GM12875 (cell line): ENCODE measurements at regions not wholly inside any gene's neighbourhood (a gene's known extent, or its start where the extent isn't known, plus 50 kb on each side); places are given as distances from the start of the nearest gene placed in this dataset.

Experiments
- H3K4me3 ChIP-seq: one replicate; pipeline ENCODE4 v1.5.1; 2011; ENCODE audit warnings: low read depth, low read length, control low read depth
- TF ChIP-seq, protein P1 (sequence below): IDR thresholded peaks from 2 replicates; pipeline ENCODE4 v1.5.1; 2011; ENCODE audit warnings: low read depth, mild to moderate bottlenecking, control low read depth, inconsistent platforms, low read length, moderate library complexity, borderline replicate concordance; ENCODE audit not compliant: insufficient read depth

DNA sequence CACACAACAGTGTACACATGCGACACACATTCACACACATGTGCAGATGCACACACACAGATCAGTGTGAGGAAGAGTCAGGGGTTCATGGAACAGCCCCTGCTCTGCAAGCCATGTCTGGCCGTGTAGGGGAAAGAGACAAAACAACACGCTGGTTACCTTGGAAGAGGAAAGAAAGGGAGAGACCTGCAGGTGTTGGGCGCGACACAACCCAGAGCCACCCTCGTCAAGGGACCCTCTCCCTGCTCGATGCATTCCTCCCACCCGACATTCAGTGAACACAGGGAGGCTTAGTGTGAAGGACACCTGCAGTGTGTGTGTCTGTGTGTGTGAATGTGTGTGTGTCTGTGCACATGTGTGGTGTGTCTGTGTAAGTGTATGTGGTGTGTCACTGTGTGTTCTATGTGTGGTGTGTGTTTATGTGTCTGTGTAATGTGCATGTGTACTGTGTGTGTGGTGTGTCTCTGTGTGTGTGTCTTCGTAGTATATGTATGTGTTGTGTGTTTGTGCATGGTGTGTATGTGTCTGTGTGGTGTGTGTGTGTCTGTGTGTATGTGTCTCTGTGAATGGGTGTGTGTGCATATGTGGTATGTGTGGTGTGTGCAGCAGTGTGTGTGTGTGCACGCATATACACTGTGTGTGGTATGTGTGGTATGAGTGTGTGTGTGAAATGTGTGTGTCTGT is 69.5 kb upstream of the PITRM1 start:
- TF ChIP-seq, protein P1, sequence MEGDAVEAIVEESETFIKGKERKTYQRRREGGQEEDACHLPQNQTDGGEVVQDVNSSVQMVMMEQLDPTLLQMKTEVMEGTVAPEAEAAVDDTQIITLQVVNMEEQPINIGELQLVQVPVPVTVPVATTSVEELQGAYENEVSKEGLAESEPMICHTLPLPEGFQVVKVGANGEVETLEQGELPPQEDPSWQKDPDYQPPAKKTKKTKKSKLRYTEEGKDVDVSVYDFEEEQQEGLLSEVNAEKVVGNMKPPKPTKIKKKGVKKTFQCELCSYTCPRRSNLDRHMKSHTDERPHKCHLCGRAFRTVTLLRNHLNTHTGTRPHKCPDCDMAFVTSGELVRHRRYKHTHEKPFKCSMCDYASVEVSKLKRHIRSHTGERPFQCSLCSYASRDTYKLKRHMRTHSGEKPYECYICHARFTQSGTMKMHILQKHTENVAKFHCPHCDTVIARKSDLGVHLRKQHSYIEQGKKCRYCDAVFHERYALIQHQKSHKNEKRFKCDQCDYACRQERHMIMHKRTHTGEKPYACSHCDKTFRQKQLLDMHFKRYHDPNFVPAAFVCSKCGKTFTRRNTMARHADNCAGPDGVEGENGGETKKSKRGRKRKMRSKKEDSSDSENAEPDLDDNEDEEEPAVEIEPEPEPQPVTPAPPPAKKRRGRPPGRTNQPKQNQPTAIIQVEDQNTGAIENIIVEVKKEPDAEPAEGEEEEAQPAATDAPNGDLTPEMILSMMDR, result no peak
- H3K4me3 ChIP-seq, result no peak overlapping the region

DNA sequence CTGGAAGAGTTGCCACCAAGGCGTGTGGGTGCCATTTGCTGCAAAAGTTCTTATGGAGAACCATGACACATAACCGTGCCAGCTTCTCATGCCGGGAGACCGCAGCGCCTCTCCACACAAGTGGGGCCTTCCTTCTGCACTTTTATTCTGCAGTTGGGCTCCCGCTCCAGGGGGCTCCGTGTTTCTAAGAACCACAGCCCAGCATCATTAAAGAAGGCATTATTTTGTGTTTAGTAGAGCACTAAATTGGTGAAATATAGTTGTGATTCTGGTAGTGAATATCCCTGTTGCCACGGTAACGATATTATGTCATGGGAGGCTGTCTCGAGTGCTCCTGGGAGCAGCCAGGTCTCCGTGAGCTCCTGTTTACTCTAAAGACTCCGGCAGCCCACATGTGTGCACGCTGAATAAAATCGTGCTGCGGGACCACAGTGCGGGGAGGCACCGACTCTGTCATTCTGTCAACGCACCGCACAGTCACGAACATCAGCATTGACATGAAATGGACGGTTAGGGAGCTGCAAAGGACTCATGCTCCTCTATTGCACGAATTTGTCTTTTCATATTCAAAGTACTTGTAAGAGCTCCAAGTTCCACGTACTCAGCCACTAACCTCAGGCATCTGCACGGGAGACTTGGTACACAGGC is 68.8 kb upstream of the PITRM1 start:
- H3K4me3 ChIP-seq, result no peak overlapping the region
- TF ChIP-seq, protein P1, result no peak

DNA sequence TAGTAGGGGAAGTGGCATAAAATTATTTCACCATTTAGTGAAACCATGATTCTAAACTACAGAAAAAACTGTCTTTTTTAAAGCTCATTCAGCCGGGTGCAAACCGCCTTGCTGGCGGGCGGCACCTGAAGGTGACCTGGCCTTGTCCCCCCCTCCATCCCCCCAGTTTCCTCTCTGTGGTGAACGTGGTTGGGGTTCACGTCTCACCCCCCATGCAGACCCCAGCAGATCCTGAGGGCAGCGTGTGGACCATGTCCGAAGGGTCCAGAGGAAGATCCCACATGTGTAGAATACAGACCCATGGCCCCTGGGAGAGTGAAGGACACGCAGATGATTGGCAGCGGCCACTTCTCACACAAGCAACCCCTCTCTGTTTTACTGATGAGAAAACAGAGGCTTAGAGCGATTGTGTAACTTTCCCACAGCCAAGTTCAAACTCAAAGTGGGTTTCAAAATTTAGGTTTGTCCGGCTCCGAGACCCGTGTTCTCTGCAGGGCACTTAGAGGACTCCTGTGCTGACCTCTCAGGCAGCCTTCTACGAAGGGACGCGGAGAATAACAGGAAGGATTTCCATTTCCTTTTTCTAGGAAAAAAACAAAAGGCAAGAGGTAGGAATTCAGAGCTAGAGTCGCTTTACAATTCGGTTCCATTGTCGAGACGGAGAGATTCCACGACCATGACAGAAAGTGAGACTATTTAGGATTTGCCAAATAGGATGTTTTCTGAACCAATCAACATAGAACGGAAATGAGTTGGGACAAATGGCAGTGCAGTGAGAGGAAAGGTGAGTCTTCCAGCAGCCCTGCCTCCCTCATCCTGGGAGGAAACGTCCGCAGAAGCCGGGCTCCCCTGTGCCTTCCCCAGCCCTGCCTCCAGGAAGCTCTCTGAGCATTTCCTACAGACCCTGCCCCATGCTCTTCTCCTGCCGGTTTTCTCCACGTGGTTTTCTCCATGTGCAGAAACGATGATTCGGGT is 67.6 kb upstream of the PITRM1 start:
- no peak overlapping the region for H3K4me3 ChIP-seq
- TF ChIP-seq, protein P1, result no peak

DNA sequence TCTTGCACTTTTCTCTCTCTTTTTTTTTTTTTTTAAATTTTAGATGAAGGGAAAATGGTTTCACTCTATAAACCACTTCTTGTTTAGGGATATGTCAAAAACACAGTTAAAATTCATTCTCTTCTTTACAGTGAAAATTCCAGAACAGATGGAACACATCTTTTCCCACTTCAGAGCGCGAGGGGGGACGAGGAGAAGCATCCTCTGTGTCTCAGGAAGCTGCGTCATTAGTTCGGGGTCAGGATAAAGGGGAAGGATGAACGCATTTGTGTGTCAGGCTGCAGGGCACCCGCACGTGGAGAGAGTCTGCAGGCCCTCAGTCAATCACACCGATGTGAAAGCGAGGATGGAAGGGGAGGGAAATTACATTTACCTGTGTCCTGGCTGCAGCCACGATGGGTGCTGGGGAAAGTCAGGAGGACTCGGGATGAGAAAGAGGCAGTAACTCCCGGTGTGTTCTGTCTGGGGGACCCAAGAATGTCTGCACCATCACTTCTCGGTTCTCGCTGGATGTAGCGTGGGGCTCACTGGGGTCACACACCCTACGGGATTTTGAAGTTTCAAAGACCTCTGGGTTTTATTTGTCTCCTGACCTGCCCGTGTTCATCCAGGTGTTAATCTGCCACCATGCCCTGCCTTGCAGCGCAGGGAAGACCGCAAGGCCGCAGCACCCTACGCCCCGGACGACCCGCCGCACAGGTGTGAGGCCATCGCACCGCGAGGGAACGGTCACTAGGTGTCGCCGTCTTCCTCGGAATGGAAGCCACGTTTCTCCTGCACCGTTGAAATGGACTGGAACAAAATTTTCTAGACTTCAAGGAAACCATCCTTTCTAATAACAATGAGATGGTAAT is 66.7 kb upstream of the PITRM1 start:
- no peak overlapping the region for H3K4me3 ChIP-seq
- TF ChIP-seq, protein P1, result peak; percentile 89

DNA sequence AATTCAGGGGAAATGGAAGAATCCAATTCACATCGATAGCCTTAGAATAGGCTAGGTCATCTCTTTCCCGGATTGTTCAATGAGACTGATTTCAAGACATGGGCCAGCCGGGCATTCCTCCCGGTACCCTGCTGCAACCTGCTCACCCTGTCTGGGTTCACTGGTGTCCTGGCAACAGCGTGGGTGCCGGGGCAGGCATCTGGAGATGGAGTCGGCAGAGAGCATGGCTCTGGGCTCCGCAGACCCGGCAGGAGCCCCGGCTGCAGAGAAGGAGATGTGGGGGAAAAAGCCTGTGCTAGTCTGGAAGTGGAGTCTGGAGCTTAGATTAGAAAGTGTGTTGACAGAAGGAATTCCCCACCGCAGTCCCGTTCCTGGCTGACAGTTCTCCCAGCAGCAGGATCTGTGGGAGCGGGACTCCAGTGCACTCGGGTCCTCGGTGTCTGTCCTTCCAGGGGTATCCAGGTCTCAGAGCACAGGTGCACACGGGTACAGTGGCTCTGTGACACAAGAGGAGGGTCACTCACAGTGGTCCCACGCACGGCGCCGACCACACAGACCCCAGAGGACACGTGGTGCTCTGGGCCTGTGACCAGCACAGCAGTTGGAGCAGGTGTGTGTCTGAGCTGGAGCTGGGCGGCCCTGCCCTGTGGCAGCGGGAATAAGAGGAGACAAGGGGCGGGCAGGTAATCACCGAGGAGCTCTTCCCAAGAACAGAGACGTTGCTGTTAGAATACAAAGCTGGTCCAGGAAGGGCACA is 65.7 kb upstream of the PITRM1 start:
- H3K4me3 ChIP-seq, result no peak overlapping the region
- TF ChIP-seq, protein P1, result no peak

DNA sequence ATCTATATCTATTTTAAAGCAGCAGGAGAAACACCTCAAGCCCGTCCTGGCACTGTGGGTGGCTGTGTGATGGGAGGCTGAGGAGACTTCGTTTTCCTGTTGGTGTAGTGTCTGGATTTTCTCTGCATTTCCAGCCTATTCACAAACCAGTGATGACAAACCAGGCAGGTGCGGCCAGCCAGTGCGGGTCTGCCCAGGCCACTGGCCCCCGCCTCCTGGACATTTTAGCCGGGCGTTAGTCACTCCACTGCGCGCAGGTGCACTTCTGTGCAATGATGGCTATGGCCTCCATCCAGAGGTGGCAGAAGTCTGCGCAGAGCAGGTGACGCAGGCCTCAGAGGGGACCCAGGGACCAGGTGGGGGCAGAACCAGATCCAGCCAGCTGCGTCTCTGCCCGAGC is 64.9 kb upstream of the PITRM1 start:
- TF ChIP-seq, protein P1, result no peak
- no peak overlapping the region for H3K4me3 ChIP-seq
